AG08395 (cell line): ENCODE measurements at regions not wholly inside any gene's neighbourhood (a gene's known extent, or its start where the extent isn't known, plus 50 kb on each side); places are given as distances from the start of the nearest gene placed in this dataset.
"Not testable (repeated sequence)": the region's sequence is repeated elsewhere in the genome, so short reads cannot be mapped to it uniquely, and the experiment has no call there.

Experiments used
- DNase-seq: peaks from one replicate; pipeline ENCODE4 v3.0.0; 2012; ENCODE audit warnings: mixed read lengths, low spot score

DNA sequence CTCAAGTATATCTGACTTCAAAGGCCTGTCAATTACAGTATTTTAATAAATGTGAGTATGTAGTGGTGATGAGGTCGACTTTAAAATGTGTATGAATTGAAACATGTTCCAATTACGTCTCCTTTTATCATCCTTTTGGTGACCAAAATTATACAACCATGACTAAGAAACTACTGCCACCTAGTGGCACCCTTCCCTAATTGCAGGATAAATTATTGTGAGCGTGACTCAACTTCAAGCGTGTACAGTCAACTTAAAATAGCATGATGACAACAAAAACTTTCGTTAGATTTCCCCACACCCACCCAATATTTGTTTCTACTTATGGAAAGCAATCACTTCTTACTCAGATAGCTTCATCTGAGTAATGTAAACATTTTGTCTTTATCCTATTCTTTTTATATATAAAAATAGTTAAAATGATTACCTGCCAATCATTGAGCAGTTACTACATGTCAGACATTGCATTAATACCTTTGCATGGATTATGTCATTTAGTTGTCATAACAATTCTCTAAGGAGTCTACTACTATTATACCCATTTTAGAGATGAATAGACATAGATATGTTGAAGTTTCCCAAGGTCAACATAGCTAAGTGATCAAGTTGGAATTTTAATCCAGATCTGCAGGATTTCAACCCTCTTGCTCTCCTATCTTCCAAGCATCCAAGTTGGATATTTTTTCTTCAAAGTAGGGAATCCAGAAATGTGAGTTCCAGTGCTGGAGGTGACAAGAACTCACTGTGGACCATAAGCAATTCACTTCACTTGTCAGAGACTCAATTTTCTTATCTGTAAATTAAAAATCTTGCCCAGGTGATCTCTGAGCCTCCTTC lies 106.0 kb downstream of the MEX3B start:
- DNase-seq = no peak

DNA sequence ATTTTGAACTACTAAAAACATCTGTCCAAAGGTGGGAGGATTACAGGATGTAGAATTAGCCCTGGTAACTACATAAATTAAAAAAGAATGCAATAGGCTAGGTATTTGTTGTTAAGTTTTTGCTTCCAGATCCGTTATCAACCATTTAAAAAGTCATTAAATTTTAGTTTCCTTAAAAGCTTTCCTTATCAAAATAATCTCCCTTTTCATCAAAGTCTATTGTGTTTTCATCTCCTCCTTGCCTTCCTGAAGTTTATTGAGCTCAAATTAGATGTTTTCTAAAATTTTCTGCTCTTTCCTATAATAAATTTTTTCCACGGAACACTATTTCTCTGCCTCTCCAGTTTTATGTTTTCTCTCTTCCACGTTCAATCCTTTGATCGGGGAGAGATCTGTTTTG lies 108.6 kb downstream of the MEX3B start:
- no peak for DNase-seq

DNA sequence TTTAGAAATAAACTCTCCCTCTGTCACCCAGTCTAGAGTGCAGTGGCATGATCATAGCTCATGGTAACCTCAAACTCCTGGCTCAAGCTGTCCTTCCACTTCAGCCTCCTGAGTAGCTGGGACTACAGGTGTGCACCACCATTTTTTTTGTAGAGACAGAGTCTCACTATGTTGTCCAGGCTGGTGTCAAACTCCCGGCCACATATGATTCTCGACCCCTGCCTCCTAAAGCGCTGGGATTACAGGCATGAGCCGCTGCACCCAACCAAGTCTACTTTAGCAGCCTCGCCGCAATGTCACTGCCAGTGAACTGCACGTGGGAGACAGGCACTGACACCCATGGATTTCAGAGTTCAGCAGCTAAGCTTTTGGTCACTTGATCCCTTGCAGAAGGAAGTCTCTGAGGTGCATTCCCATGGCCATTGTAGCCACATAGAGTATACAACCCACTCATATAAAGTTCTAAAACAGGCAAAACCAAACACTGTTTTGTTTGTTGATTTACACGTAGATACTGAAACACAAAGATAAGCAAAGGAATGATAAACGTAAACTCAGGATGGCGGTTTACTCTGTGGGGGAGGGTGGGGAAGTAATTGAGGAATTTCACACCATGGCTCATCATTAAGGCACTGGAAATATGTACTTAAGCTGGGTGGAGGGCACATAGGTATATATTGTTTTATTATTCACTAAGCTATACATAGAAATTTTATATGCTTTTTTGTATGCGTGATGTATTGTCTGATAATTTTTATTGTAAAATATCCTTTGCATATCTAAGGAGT lies 115.0 kb downstream of the MEX3B start:
- no peak for DNase-seq

DNA sequence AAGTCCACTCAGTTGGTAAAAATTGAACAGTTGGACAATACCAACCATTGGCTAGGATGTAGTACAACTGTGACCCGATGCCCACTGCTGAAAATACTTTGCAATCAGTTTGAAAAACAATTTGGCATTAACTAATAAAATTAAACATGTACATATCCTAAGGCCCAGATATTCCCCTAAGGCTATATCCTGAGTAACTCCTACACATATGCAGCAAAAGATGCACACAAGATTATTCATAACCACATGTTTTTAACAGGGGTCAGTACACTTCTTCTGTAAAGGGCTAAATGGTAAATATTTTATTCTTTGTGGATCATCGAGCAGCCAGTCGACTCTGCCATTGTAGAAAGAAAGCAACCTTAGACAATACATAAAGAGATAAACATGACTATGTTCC lies 116.3 kb downstream of the MEX3B start:
- no peak for DNase-seq

DNA sequence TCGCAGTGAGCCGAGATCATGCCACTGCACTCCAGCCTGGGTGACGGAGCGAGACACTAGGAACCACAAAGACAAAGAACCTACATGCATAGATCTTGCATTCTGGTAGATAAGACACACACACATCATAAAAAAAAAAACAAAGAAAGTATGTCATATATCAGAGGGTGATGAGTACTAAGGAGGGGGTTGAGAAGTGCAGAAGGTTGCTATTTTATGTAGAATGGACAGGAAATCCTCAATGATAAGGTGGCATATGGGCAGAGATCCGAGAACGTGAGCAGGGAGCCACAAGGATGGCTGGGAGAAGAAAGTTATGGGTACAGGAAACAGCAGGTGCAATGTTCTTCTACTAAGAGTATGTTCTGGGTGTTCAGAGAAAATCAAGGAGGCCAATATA lies 118.8 kb downstream of the MEX3B start:
- no peak for DNase-seq

DNA sequence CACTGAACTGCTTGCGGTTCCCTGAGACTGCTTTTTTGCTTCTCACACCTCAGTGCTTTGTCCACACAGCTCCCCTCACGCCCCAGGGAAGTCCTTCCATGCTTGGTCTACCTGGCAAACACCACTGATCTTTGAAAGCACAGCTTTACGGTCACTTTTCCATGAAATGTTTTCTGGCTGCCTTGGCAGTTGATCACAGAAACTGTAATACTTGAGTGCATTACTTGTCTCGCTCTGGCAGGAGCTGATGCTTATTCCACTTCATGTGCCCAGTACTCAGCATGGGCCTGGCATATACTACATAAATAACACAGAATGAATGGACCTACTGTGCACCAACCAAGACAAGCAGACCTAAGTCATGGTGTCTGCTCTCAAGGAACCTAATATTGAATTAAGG lies 121.1 kb downstream of the MEX3B start:
- no peak for DNase-seq

DNA sequence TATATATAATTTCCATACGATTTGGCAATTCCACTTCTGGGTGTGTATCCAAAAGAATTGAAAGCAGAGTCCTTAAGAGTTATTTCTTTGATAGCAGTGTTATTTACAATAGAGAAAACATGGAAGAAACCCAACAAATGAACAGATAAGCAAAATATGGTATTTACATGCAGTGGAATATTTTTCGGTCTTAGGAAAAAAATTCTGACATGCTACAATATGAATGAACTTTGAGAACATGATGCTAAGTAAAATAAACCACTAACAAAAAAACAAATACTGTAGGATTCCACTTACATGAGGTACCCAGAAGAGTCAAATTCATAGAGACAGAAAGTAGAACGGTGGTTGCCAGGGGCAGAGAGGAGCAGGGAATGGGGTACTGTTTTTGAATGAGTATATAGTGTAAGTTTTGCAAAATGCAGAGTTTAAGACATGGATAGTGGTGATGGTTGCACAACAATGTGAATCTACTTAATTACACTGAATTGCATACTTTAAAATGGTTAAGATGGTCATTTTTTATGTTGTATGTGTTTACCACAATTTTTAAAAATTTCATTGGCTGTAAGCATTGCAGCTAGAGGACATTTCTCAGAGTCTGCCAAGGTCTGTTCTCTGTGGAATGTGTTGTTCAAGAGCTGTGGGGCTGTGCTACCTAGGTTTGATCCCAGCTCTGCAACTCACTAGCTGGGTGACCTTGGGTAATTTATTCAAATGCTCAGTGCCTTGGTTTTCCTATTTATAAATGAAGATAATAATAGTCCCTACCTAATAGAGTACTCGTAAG lies 122.1 kb downstream of the MEX3B start:
- no peak for DNase-seq

DNA sequence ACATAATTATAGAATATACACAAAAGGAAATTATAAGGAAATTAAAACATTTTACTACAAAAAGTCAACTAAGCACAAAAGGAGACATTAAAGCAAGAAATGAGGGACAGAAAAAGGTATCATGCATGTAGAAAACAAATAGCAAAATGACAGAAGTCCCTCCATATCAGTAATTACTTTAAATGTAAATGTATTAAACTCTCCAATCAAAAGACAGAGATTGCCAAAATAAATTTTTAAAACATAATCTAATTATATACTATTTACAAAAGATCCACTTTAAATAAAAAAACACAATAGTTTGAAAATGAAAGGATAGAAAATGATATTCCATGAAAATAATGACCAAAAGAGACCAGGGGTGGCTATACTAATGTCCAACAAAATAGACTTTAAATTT lies 123.7 kb downstream of the MEX3B start:
- DNase-seq = no peak

DNA sequence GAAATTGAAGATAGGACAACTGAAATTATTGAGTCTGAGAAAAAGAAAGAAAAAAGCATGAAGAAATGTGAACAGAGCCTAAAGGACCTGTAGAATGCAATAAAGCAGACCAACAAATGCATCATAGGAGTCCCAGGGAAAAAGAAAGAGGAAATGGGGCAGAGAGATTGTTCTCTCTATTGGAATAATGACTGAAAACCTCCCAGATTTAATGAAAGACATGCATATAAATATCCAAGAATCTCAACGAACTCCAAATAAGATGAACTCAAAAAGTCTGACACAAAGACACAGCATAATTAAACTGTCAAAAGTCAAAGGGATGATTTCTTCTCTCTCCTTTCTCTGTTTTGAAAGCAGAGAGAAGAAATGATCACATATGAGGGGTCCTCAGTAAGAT lies 124.7 kb downstream of the MEX3B start:
- DNase-seq = no peak

DNA sequence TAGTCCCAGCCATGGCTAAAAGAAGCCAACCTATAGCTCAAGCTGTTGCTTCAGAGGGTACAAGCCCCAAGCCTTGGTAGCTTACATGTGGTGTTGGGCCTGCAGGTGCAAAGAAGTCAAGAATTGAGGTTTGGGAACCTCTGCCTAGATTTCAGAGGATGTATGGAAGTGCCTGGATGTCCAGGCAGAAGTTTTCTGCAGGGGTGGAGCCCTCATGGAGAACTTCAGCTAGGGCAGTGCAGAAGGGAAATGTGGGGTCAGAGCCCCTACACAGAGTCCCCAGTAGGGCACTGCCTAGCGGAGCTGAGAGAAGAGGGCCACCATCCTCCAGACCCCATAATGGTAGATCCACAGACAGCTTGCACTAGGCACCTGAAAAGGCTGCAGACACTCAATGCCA lies 127.1 kb downstream of the MEX3B start:
- not testable (repeated sequence) for DNase-seq

DNA sequence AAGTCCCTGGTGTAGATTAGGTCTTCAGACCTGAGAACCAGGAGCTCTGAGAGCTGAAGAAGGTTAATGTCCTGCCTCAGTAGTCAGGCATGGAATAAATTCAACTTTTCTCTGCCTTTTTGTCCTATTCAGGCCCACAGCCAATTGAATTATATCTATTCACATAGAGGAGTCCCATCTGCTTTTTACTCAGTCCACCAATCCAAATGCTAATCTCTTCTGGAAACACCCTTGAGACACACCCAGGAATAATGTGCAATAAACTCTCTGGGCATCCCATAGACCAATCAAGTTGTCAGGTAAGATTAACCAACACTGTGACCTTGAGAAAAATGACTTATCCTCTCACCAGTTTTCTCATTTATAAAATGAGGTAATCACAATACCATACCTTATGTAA lies 129.4 kb downstream of the MEX3B start:
- no peak for DNase-seq

DNA sequence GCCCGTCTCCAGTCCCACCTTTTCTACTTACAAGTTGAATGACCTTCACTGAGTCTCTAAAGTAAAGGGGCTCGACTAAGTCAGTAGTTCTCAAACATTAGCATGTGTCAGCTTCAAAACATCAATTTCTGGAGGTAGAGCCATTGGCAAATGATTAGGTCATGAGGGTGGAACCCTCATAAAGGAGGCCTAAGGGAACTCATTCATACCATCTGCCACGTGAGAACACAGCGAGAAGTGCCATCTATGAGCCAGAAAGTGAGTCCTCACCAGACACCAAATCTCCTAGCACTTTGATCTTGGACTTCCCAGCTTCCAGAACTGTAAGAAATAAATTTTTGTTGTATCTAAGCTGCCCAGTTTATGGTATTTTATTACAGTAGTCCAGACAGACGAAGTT lies 129.8 kb downstream of the MEX3B start:
- no peak for DNase-seq

DNA sequence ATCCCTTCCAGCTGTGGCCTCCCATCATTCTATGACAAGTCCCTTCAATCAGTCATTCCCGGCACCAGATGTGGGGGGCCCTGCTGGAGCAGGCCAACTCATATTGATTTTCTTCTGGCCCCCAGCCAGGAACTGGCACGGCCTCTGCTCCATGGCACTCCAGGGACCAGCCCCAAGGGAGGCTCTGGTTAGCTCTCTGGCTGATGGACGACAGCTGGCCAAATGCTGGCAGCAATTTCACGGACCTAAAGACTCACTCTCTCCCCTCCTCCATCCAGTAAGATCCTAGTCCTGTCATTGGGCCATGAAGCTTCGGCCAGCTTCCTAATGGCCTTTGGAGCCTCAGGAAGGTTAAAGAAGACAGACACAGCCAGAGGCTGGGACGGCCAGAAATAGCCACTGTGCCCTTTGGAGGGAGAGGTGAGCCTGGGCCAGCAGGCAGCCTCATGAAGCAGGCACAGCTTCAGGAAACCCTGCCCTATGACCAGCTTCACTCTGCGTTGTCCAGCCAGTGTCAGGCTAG lies 131.0 kb downstream of the MEX3B start:
- no peak for DNase-seq

DNA sequence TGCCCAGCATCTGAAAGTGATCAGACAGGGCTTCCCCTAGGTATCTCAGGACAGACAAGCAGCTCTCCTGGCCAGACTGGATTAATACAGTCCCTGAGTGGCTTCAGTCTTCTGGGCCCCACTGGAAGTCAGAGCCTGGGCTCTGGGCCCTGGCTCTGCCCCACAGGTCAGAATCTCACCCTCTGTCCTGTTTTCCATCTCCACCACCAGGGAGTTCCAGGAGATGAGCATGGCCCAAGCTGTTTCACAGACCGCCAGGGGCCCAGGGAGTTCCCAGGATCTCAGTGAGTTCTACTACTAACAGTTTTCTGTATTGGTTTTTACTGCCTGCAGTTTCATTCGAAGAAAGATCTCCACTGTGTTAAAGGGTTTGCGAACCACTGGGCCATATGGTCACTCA lies 131.5 kb downstream of the MEX3B start:
- DNase-seq = no peak

DNA sequence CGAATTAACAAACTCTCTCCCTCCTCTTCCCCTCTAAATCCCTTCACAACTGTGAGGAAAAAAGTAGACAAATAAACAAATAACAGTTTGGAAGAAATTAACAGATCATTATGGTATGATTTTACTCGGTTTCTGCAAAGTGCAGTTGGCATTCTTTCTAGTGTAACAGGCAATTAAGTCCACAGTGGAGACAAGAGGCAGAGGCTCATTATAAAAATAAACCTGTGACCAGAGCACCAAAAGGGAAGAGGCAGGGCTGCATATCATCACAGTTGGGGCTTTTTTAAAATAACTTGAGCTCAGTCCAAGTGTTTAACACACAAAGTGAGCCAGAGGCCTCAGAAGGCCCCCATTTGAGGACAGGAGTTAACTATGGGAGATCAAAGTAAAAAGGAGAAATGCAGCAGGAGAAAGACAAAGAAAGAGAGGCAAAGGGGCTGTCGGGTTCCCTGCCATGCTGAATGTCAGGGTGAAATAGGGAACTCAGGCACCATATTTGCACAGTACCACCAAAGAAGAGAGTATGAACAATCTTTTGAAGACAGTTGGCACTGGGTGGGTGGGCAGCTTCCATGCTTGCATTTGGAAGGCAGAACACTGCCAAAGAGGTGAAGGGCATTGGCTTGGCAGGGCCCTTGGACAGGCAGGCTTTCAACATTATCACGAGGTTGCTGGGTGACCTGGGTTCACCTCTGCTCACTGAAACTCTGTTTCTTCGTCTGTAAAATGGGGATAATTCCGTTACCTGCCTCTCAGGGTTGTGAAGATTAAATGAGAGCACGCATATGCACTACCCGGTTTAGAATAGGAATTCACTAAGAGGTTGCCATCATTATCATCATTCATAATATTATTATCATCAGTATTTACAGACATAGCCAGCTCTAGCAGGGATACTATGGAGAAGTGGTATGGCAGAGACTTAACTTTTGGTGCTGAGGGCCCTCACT lies 134.5 kb downstream of the MEX3B start:
- no peak for DNase-seq

DNA sequence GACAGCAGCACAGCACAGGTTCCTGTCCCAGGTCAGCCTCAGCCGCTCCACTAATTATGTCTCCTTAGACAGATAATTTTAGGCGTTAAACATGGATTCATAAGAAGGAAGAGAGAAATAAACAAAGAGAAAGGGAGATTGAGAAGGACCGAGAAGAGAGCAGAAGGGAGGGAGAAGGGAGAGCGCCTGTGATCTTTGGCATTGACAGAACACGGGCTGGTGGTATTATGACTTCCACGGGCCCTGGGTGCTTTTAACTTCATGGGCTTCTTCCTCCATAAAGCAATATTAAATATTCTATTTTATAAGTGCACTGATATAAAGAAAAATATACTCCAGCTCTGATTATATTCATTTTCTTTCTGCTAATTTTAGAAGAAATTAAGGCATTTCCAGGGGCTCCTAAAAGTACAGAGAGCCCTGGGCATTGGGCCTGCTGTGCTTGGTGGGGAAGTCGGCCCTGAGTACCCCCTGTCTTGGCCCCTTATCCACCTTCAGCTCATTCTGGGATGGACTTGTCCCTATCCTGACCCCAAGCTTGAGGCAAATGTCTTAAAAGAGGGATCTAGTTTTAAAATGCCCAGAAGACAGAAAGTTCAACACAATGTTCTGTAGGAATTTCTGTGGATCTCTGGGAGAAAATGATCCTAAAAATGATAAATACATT lies 135.3 kb downstream of the MEX3B start:
- DNase-seq = no peak

DNA sequence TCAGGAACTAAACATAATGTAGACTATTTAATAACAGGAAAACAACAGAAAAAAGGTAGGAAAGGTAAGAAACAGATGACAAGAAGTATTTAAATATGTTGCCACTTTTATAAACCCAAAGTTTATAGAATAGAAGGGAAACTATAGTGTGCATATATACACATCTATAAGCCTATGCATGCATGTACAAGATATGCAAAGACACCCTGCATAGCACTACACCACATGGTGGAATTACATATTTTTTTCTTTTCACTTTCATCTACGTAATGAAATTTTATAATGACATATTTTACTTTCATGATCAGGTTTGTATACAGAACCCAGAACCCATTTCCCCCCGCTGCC lies 136.8 kb downstream of the MEX3B start:
- no peak for DNase-seq

DNA sequence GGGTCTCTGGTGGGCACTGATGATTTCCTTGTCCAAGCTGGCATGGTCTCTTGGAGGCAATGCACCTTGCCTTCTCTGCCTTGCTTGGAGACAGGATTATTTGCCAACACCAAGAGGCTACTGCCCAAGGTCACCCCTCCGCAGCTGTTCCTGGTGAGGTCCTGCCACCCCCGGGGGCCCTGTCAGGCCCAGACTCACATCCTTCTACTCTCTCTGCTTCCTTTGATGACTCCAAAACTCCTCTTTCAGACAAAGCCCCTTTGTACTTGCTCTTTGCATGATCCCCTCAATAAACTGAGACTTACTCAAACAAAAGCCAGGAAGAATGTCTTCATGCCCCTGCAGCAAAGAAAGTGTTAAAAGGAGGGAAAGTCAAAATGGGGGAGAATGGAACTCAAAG lies 137.7 kb downstream of the MEX3B start:
- DNase-seq = no peak

DNA sequence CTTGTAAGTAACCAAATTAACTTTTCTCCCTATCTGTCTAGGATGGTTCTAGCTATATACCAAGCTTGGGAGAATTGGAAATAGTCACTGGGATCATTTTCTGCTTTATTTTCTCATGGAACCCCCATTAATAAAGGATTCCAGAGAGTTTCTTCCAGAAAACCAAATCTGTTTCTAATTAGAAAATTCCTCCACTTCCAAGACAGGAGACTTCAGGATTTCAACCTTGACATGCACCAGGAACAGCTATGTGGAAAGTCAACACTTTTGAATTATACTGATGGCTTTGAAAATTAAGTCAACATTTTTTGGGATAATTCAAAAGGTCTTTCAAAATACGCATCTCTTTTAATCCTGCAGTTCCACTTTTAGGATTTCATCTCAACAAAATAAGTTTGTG lies 138.3 kb downstream of the MEX3B start:
- no peak for DNase-seq

DNA sequence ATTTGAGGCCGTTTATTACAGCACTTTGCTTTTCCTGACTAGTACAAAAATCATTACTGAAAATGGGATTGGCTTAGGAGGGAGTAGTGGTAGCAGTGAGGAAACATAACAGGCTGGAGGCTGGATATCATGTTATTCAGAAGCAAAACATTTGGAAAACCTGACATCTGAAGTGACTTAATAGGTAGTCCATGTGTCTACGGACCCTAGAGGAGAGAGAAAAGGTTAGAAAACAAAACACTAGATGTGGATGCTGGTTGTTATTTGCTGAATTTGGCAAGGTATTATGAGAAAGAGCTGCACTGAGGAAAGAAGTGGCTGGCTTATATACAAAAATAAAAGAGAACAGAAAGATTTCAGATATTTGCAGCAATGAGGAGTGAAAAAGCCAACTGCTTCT lies 139.9 kb downstream of the MEX3B start:
- DNase-seq = no peak

DNA sequence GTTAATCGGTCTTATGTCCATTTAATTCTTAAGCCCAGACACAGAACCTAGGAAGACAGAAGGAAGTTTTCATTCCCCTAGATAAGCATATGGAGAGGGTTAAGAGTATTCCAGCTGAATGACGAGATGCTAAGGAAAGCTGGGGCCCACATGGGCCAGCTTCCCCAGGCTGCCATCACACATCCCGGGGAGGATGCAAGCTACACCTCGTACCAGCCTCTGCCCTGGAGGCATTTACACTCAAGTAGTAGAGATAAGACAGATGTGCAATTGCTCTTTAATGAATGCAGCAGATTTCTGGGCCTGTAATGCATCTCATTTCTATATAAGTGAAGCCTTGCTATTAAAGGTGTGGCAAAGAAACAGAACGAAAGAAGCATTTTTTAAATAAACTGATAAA lies 144.5 kb downstream of the MEX3B start:
- no peak for DNase-seq
